ENCODE measurements at regions not wholly inside any gene's neighbourhood (a gene's known extent, or its start where the extent isn't known, plus 50 kb on each side); places are given as distances from the start of the nearest gene placed in this dataset.
A peak's percentile ranks its signal among the peaks of the same experiment; 100 is the strongest.

DNA sequence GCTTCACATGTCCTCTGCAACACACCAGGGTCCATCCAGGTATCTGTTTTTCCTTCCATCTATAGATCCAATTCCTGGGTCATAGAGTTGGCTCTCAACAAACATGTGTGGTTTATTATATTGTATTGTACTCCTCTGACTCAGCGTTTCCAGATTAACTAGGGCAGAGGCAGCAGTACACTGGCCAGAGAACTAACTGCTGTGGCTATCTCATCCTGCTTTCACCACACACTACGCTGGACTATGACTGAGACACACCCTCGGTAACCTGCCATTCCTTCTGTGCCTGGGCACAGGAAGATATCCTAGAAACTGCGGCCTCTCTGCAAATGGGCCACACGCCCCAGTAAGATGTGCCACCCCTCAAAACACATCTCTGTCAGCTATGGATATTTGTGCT, 159.8 kb upstream of the STK17B start:
- H3K4me1 ChIP-seq (ENCODE audit: control insufficient read depth in 1 of 2, insufficient read depth in 2 of 2, low read length in 2 of 2): peaks cover 0 to 7% of the 10 kb centered on the region in 2 experiments; a peak in 1 of 4 replicates
- TF ChIP-seq, protein P1, sequence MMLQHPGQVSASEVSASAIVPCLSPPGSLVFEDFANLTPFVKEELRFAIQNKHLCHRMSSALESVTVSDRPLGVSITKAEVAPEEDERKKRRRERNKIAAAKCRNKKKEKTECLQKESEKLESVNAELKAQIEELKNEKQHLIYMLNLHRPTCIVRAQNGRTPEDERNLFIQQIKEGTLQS (IDR thresholded peaks at IDR 0.05): no peak
- TF ChIP-seq, protein P2, sequence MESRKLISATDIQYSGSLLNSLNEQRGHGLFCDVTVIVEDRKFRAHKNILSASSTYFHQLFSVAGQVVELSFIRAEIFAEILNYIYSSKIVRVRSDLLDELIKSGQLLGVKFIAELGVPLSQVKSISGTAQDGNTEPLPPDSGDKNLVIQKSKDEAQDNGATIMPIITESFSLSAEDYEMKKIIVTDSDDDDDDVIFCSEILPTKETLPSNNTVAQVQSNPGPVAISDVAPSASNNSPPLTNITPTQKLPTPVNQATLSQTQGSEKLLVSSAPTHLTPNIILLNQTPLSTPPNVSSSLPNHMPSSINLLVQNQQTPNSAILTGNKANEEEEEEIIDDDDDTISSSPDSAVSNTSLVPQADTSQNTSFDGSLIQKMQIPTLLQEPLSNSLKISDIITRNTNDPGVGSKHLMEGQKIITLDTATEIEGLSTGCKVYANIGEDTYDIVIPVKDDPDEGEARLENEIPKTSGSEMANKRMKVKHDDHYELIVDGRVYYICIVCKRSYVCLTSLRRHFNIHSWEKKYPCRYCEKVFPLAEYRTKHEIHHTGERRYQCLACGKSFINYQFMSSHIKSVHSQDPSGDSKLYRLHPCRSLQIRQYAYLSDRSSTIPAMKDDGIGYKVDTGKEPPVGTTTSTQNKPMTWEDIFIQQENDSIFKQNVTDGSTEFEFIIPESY (IDR thresholded peaks at IDR 0.05; ENCODE audit: extremely low read depth, insufficient replicate concordance, low read length): no peak
- no peak for TF ChIP-seq ZFX (IDR thresholded peaks at IDR 0.05)
- TF ChIP-seq ELF1 (IDR thresholded peaks at IDR 0.05; ENCODE audit: borderline replicate concordance, low read depth): no peak
- DNase-seq (ENCODE audit: low read depth, low spot score) (no peak), ATAC-seq (0 out of 2 replicates have a peak, but pooled peaks have one; percentile 34)
- no peak overlapping the region for H2AFZ ChIP-seq (ENCODE audit: low read depth, low read length, poor library complexity, severe bottlenecking)
- ChIA-PET RAD21 (ENCODE audit: low non-redundant PET in 1 of 2, low total read pairs in 2 of 2, uncharacterized antibody in 2 of 2, unreplicated experiment in 2 of 2) (no interaction called here), CTCF (no interaction called here), POLR2A (no interaction called here)
- no peak overlapping the region for H3K9ac ChIP-seq (ENCODE audit: low read length)
- H3K9me3 ChIP-seq (ENCODE audit: control insufficient read depth in 1 of 2, insufficient read depth in 1 of 2, low read depth in 1 of 2, low read length in 2 of 2): no peaks in the 10 kb centered on the region
- no peaks in the 10 kb centered on the region for H4K20me1 ChIP-seq (ENCODE audit: insufficient read depth)
- no TSS peak for BruUV-seq (replicated peaks)
- intact Hi-C loops (cut with micrococcal nuclease): no loop called here
- no peaks in the 10 kb centered on the region for H3K79me2 ChIP-seq (ENCODE audit: insufficient read depth, low read length)
- no peaks in the 10 kb centered on the region for H3K9me2 ChIP-seq (ENCODE audit: insufficient read depth)
- no peak overlapping the region for H3K4me2 ChIP-seq (ENCODE audit: low read length)
- no peaks in the 10 kb centered on the region for H3K36me3 ChIP-seq (ENCODE audit: control insufficient read depth in 1 of 2, insufficient read depth in 2 of 2, low read length in 2 of 2)
- H3K27me3 ChIP-seq (ENCODE audit: insufficient read depth, low read length): no peaks in the 10 kb centered on the region
- no peak overlapping the region for H3K4me3 ChIP-seq (replicated peaks in 1 of 2; ENCODE audit: low read depth in 1 of 2, low read length in 2 of 2)
- no peak overlapping the region for H3K27ac ChIP-seq (ENCODE audit: low read depth, low read length)

DNA sequence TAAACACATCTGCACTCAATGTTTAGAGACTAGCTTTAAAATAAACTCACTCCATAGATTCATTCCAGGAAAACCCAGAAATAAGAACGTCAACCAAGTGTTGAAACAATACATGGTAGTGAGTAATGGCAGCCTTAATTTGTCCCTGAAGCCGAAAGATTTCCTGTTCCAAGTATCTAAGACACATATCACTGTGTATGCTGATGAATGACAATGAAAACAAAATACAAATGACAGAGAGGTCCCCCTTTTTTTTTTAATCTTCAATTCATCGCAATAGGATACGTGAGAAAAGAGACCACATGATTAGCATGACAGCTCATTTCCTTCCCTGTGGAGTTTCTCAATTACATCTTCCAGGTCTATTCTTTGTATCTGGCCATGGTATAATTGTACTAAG, 160.5 kb upstream of the STK17B start:
- no peak overlapping the region for H3K4me2 ChIP-seq (ENCODE audit: low read length)
- TF ChIP-seq SIN3A (IDR thresholded peaks at IDR 0.05; ENCODE audit: low read depth): no peak
- no peak for TF ChIP-seq EGR1 (IDR thresholded peaks at IDR 0.05; ENCODE audit: low read depth)
- TF ChIP-seq CEBPB (IDR thresholded peaks at IDR 0.05; ENCODE audit: low read depth): no peak
- no peak for TF ChIP-seq RAD21 (IDR thresholded peaks at IDR 0.05; ENCODE audit: low read depth)
- TF ChIP-seq POLR2A (IDR thresholded peaks at IDR 0.05; ENCODE audit: borderline replicate concordance, extremely low read depth, insufficient read depth, insufficient read length): no peak
- no peak for TF ChIP-seq FOSL1 (IDR thresholded peaks at IDR 0.05; ENCODE audit: low read depth)
- TF ChIP-seq JUND (IDR thresholded peaks at IDR 0.05): no peak
- no peak for TF ChIP-seq SRF (IDR thresholded peaks at IDR 0.05; ENCODE audit: low read depth)
- no peak for TF ChIP-seq SP1 (IDR thresholded peaks at IDR 0.05; ENCODE audit: low read depth)
- TF ChIP-seq YY1 (IDR thresholded peaks at IDR 0.05; ENCODE audit: extremely low read depth, insufficient replicate concordance, low read depth, low read length): no peak
- TF ChIP-seq, protein P3, sequence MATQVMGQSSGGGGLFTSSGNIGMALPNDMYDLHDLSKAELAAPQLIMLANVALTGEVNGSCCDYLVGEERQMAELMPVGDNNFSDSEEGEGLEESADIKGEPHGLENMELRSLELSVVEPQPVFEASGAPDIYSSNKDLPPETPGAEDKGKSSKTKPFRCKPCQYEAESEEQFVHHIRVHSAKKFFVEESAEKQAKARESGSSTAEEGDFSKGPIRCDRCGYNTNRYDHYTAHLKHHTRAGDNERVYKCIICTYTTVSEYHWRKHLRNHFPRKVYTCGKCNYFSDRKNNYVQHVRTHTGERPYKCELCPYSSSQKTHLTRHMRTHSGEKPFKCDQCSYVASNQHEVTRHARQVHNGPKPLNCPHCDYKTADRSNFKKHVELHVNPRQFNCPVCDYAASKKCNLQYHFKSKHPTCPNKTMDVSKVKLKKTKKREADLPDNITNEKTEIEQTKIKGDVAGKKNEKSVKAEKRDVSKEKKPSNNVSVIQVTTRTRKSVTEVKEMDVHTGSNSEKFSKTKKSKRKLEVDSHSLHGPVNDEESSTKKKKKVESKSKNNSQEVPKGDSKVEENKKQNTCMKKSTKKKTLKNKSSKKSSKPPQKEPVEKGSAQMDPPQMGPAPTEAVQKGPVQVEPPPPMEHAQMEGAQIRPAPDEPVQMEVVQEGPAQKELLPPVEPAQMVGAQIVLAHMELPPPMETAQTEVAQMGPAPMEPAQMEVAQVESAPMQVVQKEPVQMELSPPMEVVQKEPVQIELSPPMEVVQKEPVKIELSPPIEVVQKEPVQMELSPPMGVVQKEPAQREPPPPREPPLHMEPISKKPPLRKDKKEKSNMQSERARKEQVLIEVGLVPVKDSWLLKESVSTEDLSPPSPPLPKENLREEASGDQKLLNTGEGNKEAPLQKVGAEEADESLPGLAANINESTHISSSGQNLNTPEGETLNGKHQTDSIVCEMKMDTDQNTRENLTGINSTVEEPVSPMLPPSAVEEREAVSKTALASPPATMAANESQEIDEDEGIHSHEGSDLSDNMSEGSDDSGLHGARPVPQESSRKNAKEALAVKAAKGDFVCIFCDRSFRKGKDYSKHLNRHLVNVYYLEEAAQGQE (IDR thresholded peaks at IDR 0.05; ENCODE audit: low read depth): no peak
- TF ChIP-seq EZH2 (IDR thresholded peaks at IDR 0.05): no peak
- TF ChIP-seq POLR2AphosphoS5 (IDR thresholded peaks at IDR 0.05; ENCODE audit: low read depth, low read length): no peak
- TF ChIP-seq, protein P1 (IDR thresholded peaks at IDR 0.05): no peak
- TF ChIP-seq ZFX (IDR thresholded peaks at IDR 0.05): no peak
- TF ChIP-seq ELF1 (IDR thresholded peaks at IDR 0.05; ENCODE audit: borderline replicate concordance, low read depth): no peak

More for the DNA sequence above, 160.5 kb upstream of the STK17B start:
- no peak overlapping the region for H3K4me3 ChIP-seq (replicated peaks in 1 of 2; ENCODE audit: low read depth in 1 of 2, low read length in 2 of 2)
- H2AFZ ChIP-seq (ENCODE audit: low read depth, low read length, poor library complexity, severe bottlenecking): no peak overlapping the region
- ChIA-PET CTCF (no interaction called here), POLR2A (no interaction called here), RAD21 (ENCODE audit: low non-redundant PET in 1 of 2, low total read pairs in 2 of 2, uncharacterized antibody in 2 of 2, unreplicated experiment in 2 of 2) (no interaction called here)
- no peak overlapping the region for H3K9ac ChIP-seq (ENCODE audit: low read length)
- intact Hi-C loops (cut with micrococcal nuclease): no loop called here
- H4K20me1 ChIP-seq (ENCODE audit: insufficient read depth): no peaks in the 10 kb centered on the region
- no TSS peak for BruUV-seq (replicated peaks)
- no peaks in the 10 kb centered on the region for H3K9me2 ChIP-seq (ENCODE audit: insufficient read depth)
- no peak overlapping the region for H3K27ac ChIP-seq (ENCODE audit: low read depth, low read length)
- H3K4me1 ChIP-seq (ENCODE audit: control insufficient read depth in 1 of 2, insufficient read depth in 2 of 2, low read length in 2 of 2): peaks cover 0 to 7% of the 10 kb centered on the region in 2 experiments; a peak in 1 of 4 replicates
- no peaks in the 10 kb centered on the region for H3K79me2 ChIP-seq (ENCODE audit: insufficient read depth, low read length)
- H3K27me3 ChIP-seq (ENCODE audit: insufficient read depth, low read length): no peaks in the 10 kb centered on the region
- ATAC-seq (no peak), DNase-seq (ENCODE audit: low read depth, low spot score) (no peak)
- no peaks in the 10 kb centered on the region for H3K36me3 ChIP-seq (ENCODE audit: control insufficient read depth in 1 of 2, insufficient read depth in 2 of 2, low read length in 2 of 2)
- no peaks in the 10 kb centered on the region for H3K9me3 ChIP-seq (ENCODE audit: control insufficient read depth in 1 of 2, insufficient read depth in 1 of 2, low read depth in 1 of 2, low read length in 2 of 2)

Data from HCT116 (cell line).